B cell (primary cell): ENCODE measurements at regions not wholly inside any gene's neighbourhood (a gene's known extent, or its start where the extent isn't known, plus 50 kb on each side); places are given as distances from the start of the nearest gene placed in this dataset.

Experiments used
- ATAC-seq: fragments of 200-7000 bp; cut with Tn5 transposase; one replicate; pipeline ENCODE4 v1.10.0; 2021; ENCODE audit warnings: low read depth, mild to moderate bottlenecking, moderate number of reproducible peaks, moderate library complexity
- CTCF ChIA-PET: fragments of 350-600 bp; sonication (Branson Sonifier 250); formaldehyde crosslinking; loops from one replicate; lab custom pipeline; 2021; ENCODE audit warnings: antibody characterized with exemption, inconsistent platforms; lab: Charles Lee
- POLR2A ChIA-PET: fragments of 350-600 bp; sonication (Branson Sonifier 250); formaldehyde crosslinking; loops from one replicate; lab custom pipeline; 2021; ENCODE audit warnings: antibody characterized with exemption; lab: Charles Lee
- DNase-seq: peaks from one replicate; pipeline ENCODE4 v3.0.0; 2013
- H2AFZ ChIP-seq: 2 replicates; pipeline ENCODE4 v1.6.1; 2012; ENCODE audit warnings: mild to moderate bottlenecking, low read depth, low read length; ENCODE audit not compliant: insufficient read depth, poor library complexity, severe bottlenecking
- H3K27ac ChIP-seq, 2 donors: 1 replicate in 1 of 2; 2 replicates in 1 of 2; pipeline ENCODE4 v1.5.1; 2012 to 2013; ENCODE audit warnings: low read length in 2 of 2, mild to moderate bottlenecking in 2 of 2, moderate library complexity in 1 of 2
- H3K27me3 ChIP-seq, 4 experiments: fragments of 200-600 bp in 1 of 4; sonication (generic) in 1 of 4; replicated peaks in 1 of 4; 1 replicate in 2 of 4; 2 replicates in 2 of 4; pipeline versions ENCODE4 v1.6.1 to v1.7.0; 2013 to 2016; ENCODE audit warnings: low read length in 3 of 4, mild to moderate bottlenecking in 2 of 4, mixed read lengths in 1 of 4, moderate library complexity in 1 of 4; ENCODE audit not compliant: insufficient read depth in 4 of 4, control insufficient read depth in 3 of 4; ENCODE audit errors: control extremely low read depth in 1 of 4
- H3K36me3 ChIP-seq, 2 experiments: replicated peaks in 1 of 2; 1 replicate in 1 of 2; 2 replicates in 1 of 2; pipeline versions ENCODE4 v1.6.1 to v1.7.1; 2013; ENCODE audit warnings: low read length in 1 of 2; ENCODE audit not compliant: insufficient read depth in 2 of 2, control insufficient read depth in 1 of 2; ENCODE audit errors: control extremely low read depth in 1 of 2, extremely low read depth in 1 of 2
- H3K4me1 ChIP-seq, 2 donors: fragments of 200-600 bp in 1 of 2; sonication (generic) in 1 of 2; 1 replicate in 1 of 2; 2 replicates in 1 of 2; pipeline versions ENCODE4 v1.5.1 to v1.6.1; 2013 to 2017; ENCODE audit warnings: low read length in 2 of 2; ENCODE audit not compliant: control insufficient read depth in 2 of 2, insufficient read depth in 2 of 2
- H3K4me2 ChIP-seq: replicated peaks from 2 replicates; pipeline ENCODE3; 2012; ENCODE audit warnings: mild to moderate bottlenecking, low read depth, low read length; ENCODE audit not compliant: poor library complexity, severe bottlenecking
- H3K4me3 ChIP-seq, 5 experiments: fragments of 200-600 bp in 1 of 5; sonication (generic) in 1 of 5; 1 replicate in 3 of 5; 2 replicates in 2 of 5; pipeline versions ENCODE4 v1.5.1 to v1.7.0; 2011 to 2016; ENCODE audit warnings: low read length in 4 of 5, mild to moderate bottlenecking in 4 of 5, low read depth in 2 of 5, control low read depth in 1 of 5, moderate library complexity in 1 of 5; ENCODE audit not compliant: insufficient read depth in 1 of 5; ENCODE audit errors: control extremely low read depth in 1 of 5, extremely low read depth in 1 of 5
- H3K79me2 ChIP-seq: fragments of 200-600 bp; sonication (generic); one replicate; pipeline ENCODE4 v1.6.0; 2016; ENCODE audit warnings: low read length; ENCODE audit not compliant: control insufficient read depth, insufficient read depth
- H3K9ac ChIP-seq: fragments of 200-600 bp; sonication (generic); 2 replicates; pipeline ENCODE4 v1.6.1; 2017; ENCODE audit warnings: mild to moderate bottlenecking, low read length, moderate library complexity
- H3K9me3 ChIP-seq, 3 donors: one replicate each; pipeline versions ENCODE4 v1.6.1 to v1.7.1; 2013; ENCODE audit warnings: low read length in 2 of 3; ENCODE audit not compliant: control insufficient read depth in 2 of 3, insufficient read depth in 1 of 3; ENCODE audit errors: control extremely low read depth in 1 of 3
- H4K20me1 ChIP-seq: 2 replicates; pipeline ENCODE4 v1.6.0; 2012; ENCODE audit warnings: mild to moderate bottlenecking, low read length; ENCODE audit not compliant: insufficient read depth, control insufficient read depth, poor library complexity, severe bottlenecking
- H3K27ac Mint-ChIP-seq: one replicate; pipeline ENCODE4 v1.8.0; 2021; ENCODE audit warnings: mixed read lengths
- H3K27me3 Mint-ChIP-seq: one replicate; pipeline ENCODE4 v1.8.0; 2021; ENCODE audit warnings: mixed read lengths
- H3K4me1 Mint-ChIP-seq: one replicate; pipeline ENCODE4 v1.8.0; 2021; ENCODE audit warnings: mixed read lengths
- H3K4me3 Mint-ChIP-seq: one replicate; pipeline ENCODE4 v1.8.0; 2021; ENCODE audit warnings: mixed read lengths
- H3K9me3 Mint-ChIP-seq: one replicate; pipeline ENCODE4 v1.8.0; 2022; ENCODE audit warnings: mixed read lengths; ENCODE audit not compliant: insufficient read depth
- EZH2 ChIP-seq: IDR thresholded peaks from 2 replicates; pipeline ENCODE4 v1.6.1; 2012; ENCODE audit warnings: borderline replicate concordance, low read depth, mild to moderate bottlenecking, moderate library complexity, low read length; ENCODE audit not compliant: insufficient read depth, poor library complexity, severe bottlenecking
- WGBS: methylation state at CpG from one replicate; pipeline ENCODE4 v1.1.5; 2013; ENCODE audit warnings: missing lambda C conversion rate; ENCODE audit not compliant: insufficient coverage; 5-methylcytosine and 5-hydroxymethylcytosine counted together
- intact Hi-C: fragments of 100-400 bp; cut with micrococcal nuclease; formaldehyde crosslinking; loops from one replicate; pipeline ENCODE4 v1.10.0; 2022
- TF ChIP-seq, protein P1 (sequence below): fragments of 200-600 bp; IDR thresholded peaks from one replicate; pipeline ENCODE4 v1.8.0; 2022; ENCODE audit warnings: antibody characterized with exemption, mild to moderate bottlenecking

DNA sequence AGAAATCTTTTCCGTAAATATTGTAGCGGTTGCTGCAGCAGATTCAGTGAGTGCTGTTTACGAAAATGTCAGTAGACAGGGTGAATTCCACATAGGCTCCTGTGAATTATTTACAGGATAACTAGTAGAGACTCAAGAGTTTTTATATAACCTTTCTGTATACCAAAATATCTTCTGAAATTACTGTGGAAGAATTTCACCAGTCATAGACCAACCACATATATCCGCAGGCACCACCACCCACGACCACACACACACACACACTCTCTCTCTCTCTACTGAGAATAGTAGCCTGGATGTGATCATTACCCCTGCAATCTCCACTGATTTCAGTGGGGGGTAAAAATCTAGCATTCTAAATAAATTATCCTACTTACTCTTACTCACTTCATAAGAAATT lies 341.8 kb downstream of the RBM43 start:
- Mint-ChIP-seq H3K27ac (no peak overlapping the region), H3K4me3 (no peak overlapping the region), H3K27me3 (no peaks in the 10 kb centered on the region), H3K9me3 (peaks cover 2% of the 10 kb centered on the region), H3K4me1 (no peaks in the 10 kb centered on the region)
- Histone ChIP-seq H3K4me1 (no peaks in the 10 kb centered on the region), H3K4me3 (no peak overlapping the region), H3K79me2 (no peaks in the 10 kb centered on the region), H4K20me1 (no peaks in the 10 kb centered on the region), H3K9ac (no peak overlapping the region), H3K4me2 (no peak overlapping the region), H3K27me3 (no peaks in the 10 kb centered on the region), H3K36me3 (no peaks in the 10 kb centered on the region), H3K9me3 (no peaks in the 10 kb centered on the region), H3K27ac (no peak overlapping the region), H2AFZ (no peak overlapping the region)
- intact Hi-C loops = no loop called here
- ChIA-PET POLR2A (no interaction called here), CTCF (no interaction called here)
- TF ChIP-seq, protein P1, sequence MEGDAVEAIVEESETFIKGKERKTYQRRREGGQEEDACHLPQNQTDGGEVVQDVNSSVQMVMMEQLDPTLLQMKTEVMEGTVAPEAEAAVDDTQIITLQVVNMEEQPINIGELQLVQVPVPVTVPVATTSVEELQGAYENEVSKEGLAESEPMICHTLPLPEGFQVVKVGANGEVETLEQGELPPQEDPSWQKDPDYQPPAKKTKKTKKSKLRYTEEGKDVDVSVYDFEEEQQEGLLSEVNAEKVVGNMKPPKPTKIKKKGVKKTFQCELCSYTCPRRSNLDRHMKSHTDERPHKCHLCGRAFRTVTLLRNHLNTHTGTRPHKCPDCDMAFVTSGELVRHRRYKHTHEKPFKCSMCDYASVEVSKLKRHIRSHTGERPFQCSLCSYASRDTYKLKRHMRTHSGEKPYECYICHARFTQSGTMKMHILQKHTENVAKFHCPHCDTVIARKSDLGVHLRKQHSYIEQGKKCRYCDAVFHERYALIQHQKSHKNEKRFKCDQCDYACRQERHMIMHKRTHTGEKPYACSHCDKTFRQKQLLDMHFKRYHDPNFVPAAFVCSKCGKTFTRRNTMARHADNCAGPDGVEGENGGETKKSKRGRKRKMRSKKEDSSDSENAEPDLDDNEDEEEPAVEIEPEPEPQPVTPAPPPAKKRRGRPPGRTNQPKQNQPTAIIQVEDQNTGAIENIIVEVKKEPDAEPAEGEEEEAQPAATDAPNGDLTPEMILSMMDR = no peak
- TF ChIP-seq EZH2 = no peak
- DNase-seq (no peak), ATAC-seq (no peak)
- WGBS = no CpG with 5 or more reads among the region's 5 CpGs

DNA sequence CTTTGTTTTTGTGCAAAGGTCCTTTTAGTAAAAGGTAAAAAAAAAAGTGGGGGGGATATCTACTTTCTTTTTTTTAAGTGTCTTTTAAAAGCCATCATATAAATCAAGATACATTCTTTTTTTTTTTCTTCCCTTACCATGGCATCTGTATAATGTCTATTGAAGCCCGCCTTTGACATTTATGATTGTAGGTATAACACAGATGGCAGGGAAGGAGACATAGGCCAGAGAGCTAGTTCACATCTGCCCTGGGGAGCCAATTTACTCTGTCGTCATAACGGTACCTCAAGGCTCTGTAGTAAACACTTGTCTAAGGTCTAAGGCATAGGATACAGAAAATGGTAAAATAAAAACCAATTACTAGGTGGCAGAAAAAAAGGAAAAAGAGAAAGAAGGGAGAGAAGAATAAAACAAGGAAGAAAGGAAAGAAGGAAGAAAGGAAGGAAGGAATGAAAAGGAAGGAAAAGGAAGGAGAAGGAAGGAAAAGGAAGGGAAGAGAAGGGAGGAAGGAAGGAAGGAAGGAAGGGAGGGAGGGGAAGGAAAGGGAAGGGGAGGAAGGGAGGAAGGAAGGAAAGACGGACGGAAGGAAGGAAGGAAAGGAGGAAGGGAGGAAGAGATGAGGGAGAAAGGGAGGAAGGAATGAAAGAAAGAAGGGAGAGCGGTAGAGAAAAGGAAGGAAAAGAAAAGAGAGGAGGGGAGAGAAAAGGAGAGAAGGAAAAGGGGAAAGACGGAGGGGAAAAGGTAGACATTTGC lies 343.5 kb downstream of the RBM43 start:
- H3K4me1 ChIP-seq = no peaks in the 10 kb centered on the region
- no peaks in the 10 kb centered on the region for H4K20me1 ChIP-seq
- ChIA-PET CTCF (no interaction called here), POLR2A (no interaction called here)
- WGBS = 91% methylated on average over 4 of the region's 7 CpGs
- Mint-ChIP-seq H3K4me1 (no peaks in the 10 kb centered on the region), H3K9me3 (peaks cover 2% of the 10 kb centered on the region), H3K27me3 (no peaks in the 10 kb centered on the region), H3K27ac (no peak overlapping the region), H3K4me3 (no peak overlapping the region)
- no peak for ATAC-seq
- no peaks in the 10 kb centered on the region for H3K36me3 ChIP-seq
- H3K9me3 ChIP-seq = no peaks in the 10 kb centered on the region
- no peak overlapping the region for H3K27ac ChIP-seq
- no peak overlapping the region for H2AFZ ChIP-seq
- intact Hi-C loops = no loop called here
- no peak overlapping the region for H3K9ac ChIP-seq
- DNase-seq = no peak
- H3K4me2 ChIP-seq = no peak overlapping the region
- TF ChIP-seq, protein P1 = no peak
- no peaks in the 10 kb centered on the region for H3K79me2 ChIP-seq
- no peaks in the 10 kb centered on the region for H3K27me3 ChIP-seq
- no peak overlapping the region for H3K4me3 ChIP-seq
